DMS53 treated with DMSO at 0.1 percent for 48 hours (cell line): ENCODE measurements at regions not wholly inside any gene's neighbourhood (a gene's known extent, or its start where the extent isn't known, plus 50 kb on each side); places are given as distances from the start of the nearest gene placed in this dataset.

Experiments used
- DNase-seq: peaks from one replicate; lab custom pipeline; 2025; ENCODE audit not compliant: unreplicated experiment; lab: John Stamatoyannopoulos, UW

GRCh38 chrX:42624524-42624923 lies 153.4 kb downstream of the PPP1R2C start:
- DNase-seq: no peak

GRCh38 chrX:42619068-42619467 lies 158.9 kb downstream of the PPP1R2C start:
- no peak for DNase-seq

- no peak for DNase-seq
Measured at GRCh38 chrX:42616981-42617380, 161.0 kb downstream of the PPP1R2C start.

- no peak for DNase-seq
Measured at GRCh38 chrX:42615161-42615563, 162.8 kb downstream of the PPP1R2C start.

GRCh38 chrX:42606591-42606990 lies 171.4 kb downstream of the PPP1R2C start:
- no peak for DNase-seq

GRCh38 chrX:42604302-42604701 lies 173.7 kb downstream of the PPP1R2C start:
- DNase-seq: no peak

GRCh38 chrX:42603016-42603415 lies 174.9 kb downstream of the PPP1R2C start:
- no peak for DNase-seq

GRCh38 chrX:42602566-42602965 lies 175.4 kb downstream of the PPP1R2C start:
- no peak for DNase-seq

GRCh38 chrX:42602136-42602535 lies 175.8 kb downstream of the PPP1R2C start:
- no peak for DNase-seq

GRCh38 chrX:42597481-42597880 lies 180.5 kb downstream of the PPP1R2C start:
- DNase-seq: no peak

- no peak for DNase-seq
Measured at GRCh38 chrX:42585842-42586621, 191.9 kb downstream of the PPP1R2C start.

GRCh38 chrX:42577936-42578470 lies 200.0 kb downstream of the PPP1R2C start:
- peak; percentile 16 for DNase-seq

GRCh38 chrX:42567268-42567667 lies 210.7 kb downstream of the PPP1R2C start:
- DNase-seq: no peak

- DNase-seq: no peak
Measured at GRCh38 chrX:42565739-42566138, 212.2 kb downstream of the PPP1R2C start.

GRCh38 chrX:42546800-42547199 lies 231.2 kb downstream of the PPP1R2C start:
- DNase-seq: no peak

- no peak for DNase-seq
Measured at GRCh38 chrX:42544883-42545282, 233.1 kb downstream of the PPP1R2C start.

GRCh38 chrX:42541554-42541953 lies 236.4 kb downstream of the PPP1R2C start:
- DNase-seq: no peak

GRCh38 chrX:42540146-42540545 lies 237.8 kb downstream of the PPP1R2C start:
- DNase-seq: no peak

GRCh38 chrX:42538405-42538804 lies 239.6 kb downstream of the PPP1R2C start:
- DNase-seq: no peak

GRCh38 chrX:42536286-42536685 lies 241.7 kb downstream of the PPP1R2C start:
- no peak for DNase-seq

- no peak for DNase-seq
Measured at GRCh38 chrX:42535233-42535632, 242.7 kb downstream of the PPP1R2C start.

GRCh38 chrX:42533761-42534160 lies 244.2 kb downstream of the PPP1R2C start:
- DNase-seq: no peak

- no peak for DNase-seq
Measured at GRCh38 chrX:42531441-42531840, 246.5 kb downstream of the PPP1R2C start.
